H1 (cell line): ENCODE measurements at regions not wholly inside any gene's neighbourhood (a gene's known extent, or its start where the extent isn't known, plus 50 kb on each side); places are given as distances from the start of the nearest gene placed in this dataset.

Experiments used
- CTCF ChIA-PET: fragments of 300-600 bp; sonication (Branson Sonifier 250); formaldehyde crosslinking; loops from one replicate; lab custom pipeline; 2021; ENCODE audit not compliant: partially characterized antibody; lab: Charles Lee
- POLR2A ChIA-PET: fragments of 300-600 bp; sonication (Branson Sonifier 250); formaldehyde crosslinking; loops from one replicate; lab custom pipeline; 2021; ENCODE audit warnings: inconsistent platforms; ENCODE audit not compliant: partially characterized antibody; lab: Charles Lee
- DNase-seq, 2 experiments: peaks; one replicate each; pipeline versions ENCODE4 v3.0.0 to v3.0.0-alpha.2; 2010 to 2022; ENCODE audit warnings: low spot score in 2 of 2, low read depth in 1 of 2, mixed read lengths in 1 of 2
- FAIRE-seq: peaks from 2 replicates; lab custom pipeline; 2011; peaks lifted over from hg19 to GRCh38; lab: Jason Lieb, UNC
- H2AFZ ChIP-seq: 2 replicates; pipeline ENCODE4 v1.8.1; 2012; ENCODE audit warnings: low read length, inconsistent platforms
- H2AK5ac ChIP-seq: 2 replicates; pipeline ENCODE4 v1.6.1; 2013; ENCODE audit warnings: low read depth, low read length
- H2BK120ac ChIP-seq: replicated peaks from 2 replicates; pipeline ENCODE3; 2013; ENCODE audit warnings: low read depth, low read length, inconsistent platforms
- H2BK12ac ChIP-seq: 2 replicates; pipeline ENCODE4 v1.6.1; 2013; ENCODE audit warnings: low read depth, low read length
- H2BK15ac ChIP-seq: 2 replicates; pipeline ENCODE4 v1.6.1; 2013; ENCODE audit warnings: low read length
- H2BK20ac ChIP-seq: 2 replicates; pipeline ENCODE4 v1.6.1; 2013; ENCODE audit warnings: low read length
- H2BK5ac ChIP-seq: 2 replicates; pipeline ENCODE4 v1.6.1; 2013; ENCODE audit warnings: low read depth, low read length
- H3K14ac ChIP-seq: 2 replicates; pipeline ENCODE4 v1.6.1; 2013; ENCODE audit warnings: inconsistent platforms; ENCODE audit not compliant: insufficient read length
- H3K18ac ChIP-seq: 2 replicates; pipeline ENCODE4 v1.6.1; 2013; ENCODE audit warnings: low read length; ENCODE audit errors: extremely low read depth
- H3K23ac ChIP-seq: 2 replicates; pipeline ENCODE4 v1.6.1; 2013; ENCODE audit warnings: inconsistent platforms; ENCODE audit not compliant: insufficient read length
- H3K23me2 ChIP-seq: 2 replicates; pipeline ENCODE4 v1.6.1; 2013; ENCODE audit warnings: low read depth, low read length
- H3K27ac ChIP-seq: 2 replicates; pipeline ENCODE4 v1.6.1; 2011; ENCODE audit warnings: low read depth, low read length, inconsistent platforms
- H3K27me3 ChIP-seq, 4 experiments: replicated peaks in 1 of 4; 1 replicate in 1 of 4; 2 replicates in 3 of 4; pipeline versions ENCODE4 v1.6.1 to v1.8.1; 2011 to 2013; ENCODE audit warnings: low read length in 3 of 4, mild to moderate bottlenecking in 3 of 4, inconsistent platforms in 2 of 4, mixed read lengths in 2 of 4, moderate library complexity in 1 of 4; ENCODE audit not compliant: control insufficient read depth in 3 of 4, insufficient read depth in 3 of 4; ENCODE audit errors: extremely low read depth in 1 of 4
- H3K36me3 ChIP-seq, 4 experiments: 2 replicates each; pipeline versions ENCODE4 v1.6.1 to v1.8.1; 2011 to 2013; ENCODE audit warnings: mild to moderate bottlenecking in 4 of 4, low read length in 3 of 4, moderate library complexity in 2 of 4, control low read depth in 1 of 4, inconsistent platforms in 1 of 4; ENCODE audit not compliant: insufficient read depth in 4 of 4, control insufficient read depth in 2 of 4
- H3K4ac ChIP-seq: replicated peaks from 2 replicates; pipeline ENCODE3; 2013; ENCODE audit warnings: low read length, low read depth, mixed read lengths, inconsistent platforms; ENCODE audit not compliant: insufficient read length
- H3K4me1 ChIP-seq, 4 experiments: replicated peaks in 1 of 4; 1 replicate in 1 of 4; 2 replicates in 3 of 4; pipeline versions ENCODE4 v1.6.1 to v1.8.1; 2011 to 2013; ENCODE audit warnings: low read length in 3 of 4, inconsistent platforms in 2 of 4, mixed read lengths in 1 of 4; ENCODE audit not compliant: insufficient read depth in 4 of 4, control insufficient read depth in 3 of 4
- H3K4me2 ChIP-seq, 2 experiments: 2 replicates each; pipeline versions ENCODE4 v1.6.1 to v1.8.1; 2011 to 2013; ENCODE audit warnings: low read depth in 2 of 2, low read length in 2 of 2, control low read depth in 1 of 2, inconsistent platforms in 1 of 2, mild to moderate bottlenecking in 1 of 2; ENCODE audit not compliant: insufficient read depth in 1 of 2
- H3K4me3 ChIP-seq, 4 experiments: fragments of 200-600, 300-600 bp in 1 of 4; sonication (generic), shearing (Covaris generic), sonication (Bioruptor Twin) in 1 of 4; 2 replicates each; pipeline versions ENCODE4 v1.5.1 to v1.8.1; 2011 to 2016; ENCODE audit warnings: low read length in 4 of 4, low read depth in 3 of 4, control low read depth in 2 of 4, inconsistent platforms in 2 of 4, mild to moderate bottlenecking in 2 of 4, mixed read lengths in 1 of 4, moderate library complexity in 1 of 4; ENCODE audit not compliant: insufficient read depth in 2 of 4; ENCODE audit errors: extremely low read depth in 1 of 4
- H3K56ac ChIP-seq: replicated peaks from 2 replicates; pipeline ENCODE3; 2013; ENCODE audit warnings: low read depth, mild to moderate bottlenecking, mixed read lengths, low read length, inconsistent platforms; ENCODE audit not compliant: insufficient read length
- H3K79me1 ChIP-seq: 2 replicates; pipeline ENCODE4 v1.6.1; 2013; ENCODE audit warnings: low read depth, low read length, control low read depth
- H3K79me2 ChIP-seq, 2 experiments: 2 replicates each; pipeline versions ENCODE4 v1.6.1 to v1.8.1; 2012 to 2013; ENCODE audit warnings: low read length in 2 of 2, mild to moderate bottlenecking in 2 of 2, inconsistent platforms in 1 of 2; ENCODE audit not compliant: insufficient read depth in 2 of 2, control insufficient read depth in 1 of 2
- H3K9ac ChIP-seq, 4 experiments: replicated peaks in 1 of 4; 1 replicate in 1 of 4; 2 replicates in 3 of 4; pipeline versions ENCODE4 v1.6.1 to v1.8.1; 2011 to 2013; ENCODE audit warnings: low read depth in 3 of 4, low read length in 3 of 4, control low read depth in 2 of 4, mild to moderate bottlenecking in 2 of 4, moderate library complexity in 2 of 4, inconsistent platforms in 1 of 4; ENCODE audit errors: extremely low read depth in 1 of 4
- H3K9me3 ChIP-seq, 2 experiments: 2 replicates each; pipeline versions ENCODE4 v1.6.1 to v1.8.1; 2012 to 2013; ENCODE audit warnings: mild to moderate bottlenecking in 2 of 2, moderate library complexity in 2 of 2, control low read depth in 1 of 2, inconsistent platforms in 1 of 2, low read depth in 1 of 2, low read length in 1 of 2, mixed read lengths in 1 of 2; ENCODE audit not compliant: insufficient read depth in 2 of 2
- H4K20me1 ChIP-seq, 2 experiments: replicated peaks in 1 of 2; 2 replicates each; pipeline versions ENCODE3 to v1.8.1; 2011 to 2013; ENCODE audit warnings: inconsistent platforms in 2 of 2, low read length in 2 of 2, mild to moderate bottlenecking in 1 of 2; ENCODE audit not compliant: insufficient read depth in 2 of 2, control insufficient read depth in 1 of 2
- H4K5ac ChIP-seq: 2 replicates; pipeline ENCODE4 v1.6.1; 2013; ENCODE audit warnings: low read length, low read depth, mixed read lengths, inconsistent platforms; ENCODE audit not compliant: insufficient read length
- H4K8ac ChIP-seq: 2 replicates; pipeline ENCODE4 v1.8.0; 2013; ENCODE audit warnings: mild to moderate bottlenecking, moderate library complexity, low read length, inconsistent platforms; ENCODE audit not compliant: insufficient read depth; ENCODE audit errors: extremely low read depth
- H4K91ac ChIP-seq: replicated peaks from 2 replicates; pipeline ENCODE3; 2013; ENCODE audit warnings: low read length, mixed read lengths, inconsistent platforms; ENCODE audit not compliant: insufficient read length
- CREB1 ChIP-seq: IDR thresholded peaks from 2 replicates; pipeline ENCODE4 v1.6.1; 2012; ENCODE audit warnings: inconsistent platforms
- CTBP2 ChIP-seq: IDR thresholded peaks from 2 replicates; pipeline ENCODE4 v1.7.0; 2011; ENCODE audit warnings: borderline replicate concordance, mild to moderate bottlenecking, moderate library complexity, mixed read lengths, low read length; ENCODE audit not compliant: insufficient read depth, insufficient read length
- EP300 ChIP-seq, 2 experiments: IDR thresholded peaks; 1 replicate in 1 of 2; 2 replicates in 1 of 2; pipeline ENCODE4 v1.6.1; 2011 to 2012; ENCODE audit warnings: low read depth in 2 of 2, low read length in 2 of 2, mild to moderate bottlenecking in 2 of 2, borderline replicate concordance in 1 of 2, inconsistent platforms in 1 of 2, moderate library complexity in 1 of 2
- RAD21 ChIP-seq, 2 experiments: IDR thresholded peaks in 1 of 2; conservative IDR thresholded peaks in 1 of 2; 2 replicates each; pipeline ENCODE4 v1.6.1; 2011; ENCODE audit warnings: low read depth in 2 of 2, low read length in 2 of 2, improper control_type of control experiment in 1 of 2, inconsistent platforms in 1 of 2, mild to moderate bottlenecking in 1 of 2, moderate library complexity in 1 of 2
- RFX5 ChIP-seq: IDR thresholded peaks from 2 replicates; pipeline ENCODE4 v1.6.1; 2011; ENCODE audit warnings: low read depth, low read length, improper control_type of control experiment, borderline replicate concordance
- RNF2 ChIP-seq: fragments of 200-900, 300-1000 bp; sonication (generic); IDR thresholded peaks from 2 replicates; pipeline ENCODE4 v1.7.1; 2016; ENCODE audit warnings: borderline replicate concordance, low read depth, mild to moderate bottlenecking, antibody characterized with exemption, low read length; ENCODE audit not compliant: poor library complexity, severe bottlenecking; ENCODE audit errors: missing control alignments
- SIN3A ChIP-seq, 2 experiments: IDR thresholded peaks in 1 of 2; conservative IDR thresholded peaks in 1 of 2; 2 replicates each; pipeline ENCODE4 v1.6.1; 2011 to 2012; ENCODE audit warnings: low read length in 2 of 2, improper control_type of control experiment in 1 of 2, low read depth in 1 of 2, mild to moderate bottlenecking in 1 of 2
- SIRT6 ChIP-seq: IDR thresholded peaks from one replicate; pipeline ENCODE4 v1.7.1; 2012; ENCODE audit warnings: low read length, inconsistent platforms
- SP2 ChIP-seq: IDR thresholded peaks from 2 replicates; pipeline ENCODE4 v1.6.1; 2012; ENCODE audit warnings: mild to moderate bottlenecking, low read length, inconsistent platforms
- TEAD4 ChIP-seq: IDR thresholded peaks from 2 replicates; pipeline ENCODE4 v1.6.1; 2012; ENCODE audit warnings: low read depth, low read length, inconsistent platforms, mixed read lengths
- WGBS, 2 experiments: shearing (Covaris generic) in 1 of 2; methylation state at CpG; one replicate each; pipeline versions ENCODE4 v1.1.6 to v1.1.7; 2013 to 2015; ENCODE audit warnings: low lambda C conversion rate in 2 of 2, mixed read lengths in 2 of 2, inconsistent platforms in 1 of 2, low coverage in 1 of 2, missing lambda C conversion rate in 1 of 2; ENCODE audit not compliant: insufficient replicate concordance in 2 of 2, insufficient coverage in 1 of 2, insufficient read length in 1 of 2; ENCODE audit errors: extremely low coverage in 1 of 2, missing lambda C conversion rate in 1 of 2; 5-methylcytosine and 5-hydroxymethylcytosine counted together

GRCh38 chr21:36569511-36569910 is 89.6 kb upstream of the CLDN14 start:
- no peaks in the 10 kb centered on the region for H4K20me1 ChIP-seq
- H3K79me2 ChIP-seq: no peaks in the 10 kb centered on the region
- H3K14ac ChIP-seq: no peak overlapping the region
- FAIRE-seq: no peak
- H2AK5ac ChIP-seq: no peak overlapping the region
- no peak overlapping the region for H2AFZ ChIP-seq
- no peak overlapping the region for H2BK20ac ChIP-seq
- no peak overlapping the region for H3K9ac ChIP-seq
- H2BK15ac ChIP-seq: no peak overlapping the region
- H4K91ac ChIP-seq: no peak overlapping the region
- H3K27me3 ChIP-seq: no peaks in the 10 kb centered on the region; a peak in 1 of 7 replicates
- POLR2A ChIA-PET: no interaction called here
- H3K18ac ChIP-seq: no peak overlapping the region
- H3K4me1 ChIP-seq: no peaks in the 10 kb centered on the region
- no peak overlapping the region for H3K56ac ChIP-seq
- no peaks in the 10 kb centered on the region for H3K23me2 ChIP-seq
- WGBS, 2 experiments: 88% methylated on average over 6 of the region's 6 CpGs; no CpG with 5 or more reads in 1 of the 2 experiments
- no peak overlapping the region for H2BK120ac ChIP-seq
- no peak overlapping the region for H4K5ac ChIP-seq
- H3K4ac ChIP-seq: no peak overlapping the region
- no peaks in the 10 kb centered on the region for H3K36me3 ChIP-seq
- no peak overlapping the region for H2BK5ac ChIP-seq
- H3K79me1 ChIP-seq: no peaks in the 10 kb centered on the region
- no peak overlapping the region for H3K4me3 ChIP-seq
- peaks cover 4 to 5% of the 10 kb centered on the region in 2 experiments; a peak in 3 of 4 replicates for H3K9me3 ChIP-seq
- no peak for DNase-seq
- no peak for TF ChIP-seq RFX5
- no peak for TF ChIP-seq EP300 (IDR thresholded peaks at IDR 0.05; ENCODE audit: borderline replicate concordance in 1 of 2, low read depth in 2 of 2, low read length in 2 of 2)
- TF ChIP-seq SIN3A (conservative IDR thresholded peaks at IDR 0.05 in 1 of 2, IDR thresholded peaks at IDR 0.05 in 1 of 2; ENCODE audit: low read depth in 1 of 2, low read length in 2 of 2): no peak
- TF ChIP-seq CREB1: no peak
- TF ChIP-seq SP2: no peak
- TF ChIP-seq CTBP2: no peak
- no peak for TF ChIP-seq RAD21 (IDR thresholded peaks at IDR 0.05 in 1 of 2, conservative IDR thresholded peaks at IDR 0.05 in 1 of 2; ENCODE audit: low read depth in 2 of 2, low read length in 2 of 2)
- TF ChIP-seq SIRT6: no peak
- TF ChIP-seq TEAD4: no peak
- TF ChIP-seq RNF2: no peak
- H3K23ac ChIP-seq: no peak overlapping the region
- H2BK12ac ChIP-seq: no peak overlapping the region
- no peak overlapping the region for H3K27ac ChIP-seq
- H4K8ac ChIP-seq: no peak overlapping the region
- no peak overlapping the region for H3K4me2 ChIP-seq
- CTCF ChIA-PET: no interaction called here
